ENCODE measurements at regions not wholly inside any gene's neighbourhood (a gene's known extent, or its start where the extent isn't known, plus 50 kb on each side); places are given as distances from the start of the nearest gene placed in this dataset.

DNA sequence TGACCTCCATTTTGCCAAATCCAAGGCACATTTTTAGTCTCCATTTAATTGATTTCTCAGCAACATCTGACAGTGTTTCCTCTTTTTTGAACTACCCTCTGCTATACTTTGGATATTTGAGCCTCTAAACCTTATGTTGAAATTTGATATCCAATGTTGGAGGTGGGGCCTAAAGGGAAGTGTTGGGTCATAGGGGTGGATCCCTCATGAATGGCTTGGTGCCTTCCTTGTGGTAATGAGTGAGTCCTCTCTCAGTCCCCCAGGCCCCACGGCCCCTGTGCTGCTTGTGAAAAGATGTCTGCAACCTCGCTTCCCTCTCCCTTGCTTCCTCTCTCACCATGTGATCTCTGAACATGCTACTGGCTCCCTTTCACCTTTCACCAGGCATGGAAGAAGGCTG is 96.8 kb upstream of the DGKB start:
- no peak for DNase-seq (ENCODE audit: low read depth, low spot score)
- Histone ChIP-seq H3K27me3 (ENCODE audit: control insufficient read depth, insufficient read depth, low read length) (no peaks in the 10 kb centered on the region), H3K27ac (ENCODE audit: low read depth, low read length) (no peak overlapping the region), H3K9me3 (ENCODE audit: control insufficient read depth, insufficient read depth, low read length) (no peaks in the 10 kb centered on the region), H3K4me3 (ENCODE audit: low read depth, low read length) (no peak overlapping the region)
- CTCF ChIA-PET = interaction anchor here (1.7 kb wide), 1 partner anchor 17 kb away, joined by 6 read pairs; no protein-coding TSS in a partner anchor
- POLR2A ChIA-PET = no interaction called here
- TF ChIP-seq CTCF (IDR thresholded peaks at IDR 0.05; ENCODE audit: low read depth, low read length) = no peak

- H3K4me3 ChIP-seq (ENCODE audit: low read depth, low read length) = no peak overlapping the region
- H3K27ac ChIP-seq (ENCODE audit: low read depth, low read length) = no peak overlapping the region
- ChIA-PET CTCF (interaction anchor here (0.7 to 1.7 kb wide), 3 partner anchors 12 to 42 kb away, joined by 3 to 5 read pairs (median 3); no protein-coding TSS in a partner anchor), POLR2A (no interaction called here)
- no peak for TF ChIP-seq CTCF (IDR thresholded peaks at IDR 0.05; ENCODE audit: low read depth, low read length)
- no peaks in the 10 kb centered on the region for H3K9me3 ChIP-seq (ENCODE audit: control insufficient read depth, insufficient read depth, low read length)
- no peaks in the 10 kb centered on the region for H3K27me3 ChIP-seq (ENCODE audit: control insufficient read depth, insufficient read depth, low read length)
- no peak for DNase-seq (ENCODE audit: low read depth, low spot score)
These were observed 93.2 kb upstream of the DGKB start for GRCh38 chr7:14995774-14996173.

DNA sequence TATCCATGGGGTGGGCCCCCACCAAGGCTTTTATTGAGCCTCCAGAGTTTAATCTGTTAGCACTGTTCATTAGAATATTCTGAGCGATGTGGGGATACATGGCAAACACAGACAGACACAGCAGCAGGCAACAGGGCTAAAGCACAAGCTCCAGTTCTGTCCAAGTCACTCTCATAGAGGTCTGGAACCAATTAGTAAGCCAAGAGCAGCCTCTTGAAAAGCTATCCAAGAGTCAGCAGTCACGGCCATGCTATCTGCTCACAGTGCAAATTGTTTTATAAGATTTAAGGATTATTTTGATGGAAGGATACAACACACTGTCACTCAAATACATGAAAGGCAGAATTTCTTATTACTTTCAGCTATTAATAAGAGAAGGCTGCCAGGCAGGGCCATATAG is 86.4 kb upstream of the DGKB start:
- Histone ChIP-seq H3K27ac (ENCODE audit: low read depth, low read length) (no peak overlapping the region), H3K27me3 (ENCODE audit: control insufficient read depth, insufficient read depth, low read length) (no peaks in the 10 kb centered on the region), H3K4me3 (ENCODE audit: low read depth, low read length) (no peak overlapping the region), H3K9me3 (ENCODE audit: control insufficient read depth, insufficient read depth, low read length) (no peaks in the 10 kb centered on the region)
- POLR2A ChIA-PET = no interaction called here
- no peak for TF ChIP-seq CTCF (IDR thresholded peaks at IDR 0.05; ENCODE audit: low read depth, low read length)
- no peak for DNase-seq (ENCODE audit: low read depth, low spot score)
- CTCF ChIA-PET = interaction anchor here (1.8 kb wide), 1 partner anchor 27 kb away, joined by 7 read pairs; no protein-coding TSS in a partner anchor

DNA sequence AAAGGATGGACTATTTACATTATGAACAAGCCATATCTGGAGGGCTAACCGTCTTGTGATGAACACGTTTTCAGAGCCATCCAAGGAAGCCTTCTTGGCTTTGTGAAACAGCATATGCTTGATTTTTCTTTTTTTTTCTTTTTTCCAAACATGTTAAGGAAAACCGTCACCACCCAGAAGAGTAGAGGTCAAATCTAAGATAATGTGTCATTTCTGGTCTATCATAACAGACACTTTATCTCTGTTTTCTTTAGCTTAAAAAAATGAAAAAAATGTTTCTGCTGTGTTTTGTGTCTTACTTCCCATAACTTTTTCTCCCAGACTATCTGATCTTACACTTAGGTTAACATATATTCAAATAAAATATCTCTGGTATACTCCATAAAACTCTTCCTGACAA is 76.1 kb upstream of the DGKB start:
- ChIA-PET POLR2A (no interaction called here), CTCF (no interaction called here)
- TF ChIP-seq CTCF (IDR thresholded peaks at IDR 0.05; ENCODE audit: low read depth, low read length) = no peak
- no peak for DNase-seq (ENCODE audit: low read depth, low spot score)
- H3K27ac ChIP-seq (ENCODE audit: low read depth, low read length) = no peak overlapping the region
- no peaks in the 10 kb centered on the region for H3K9me3 ChIP-seq (ENCODE audit: control insufficient read depth, insufficient read depth, low read length)
- H3K27me3 ChIP-seq (ENCODE audit: control insufficient read depth, insufficient read depth, low read length) = no peaks in the 10 kb centered on the region
- H3K4me3 ChIP-seq (ENCODE audit: low read depth, low read length) = no peak overlapping the region

DNA sequence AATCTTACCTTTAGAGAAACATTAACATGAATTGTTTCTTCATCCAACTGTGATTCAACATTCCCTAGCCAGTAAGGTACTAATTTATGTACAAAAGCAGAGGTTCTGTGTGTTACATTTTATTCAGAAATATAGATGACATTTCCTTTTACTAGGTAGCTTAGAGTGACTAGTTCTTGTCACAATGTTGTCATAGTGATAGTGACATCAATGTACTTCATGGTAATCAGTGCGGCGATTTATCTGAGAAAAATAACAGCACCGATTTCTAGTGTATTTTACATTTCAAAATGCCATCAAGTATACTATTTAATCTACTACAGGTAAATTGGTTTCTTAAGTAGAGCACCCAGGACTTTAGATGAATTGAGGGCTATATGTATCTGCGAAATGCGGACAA is 72.1 kb upstream of the DGKB start:
- Histone ChIP-seq H3K27me3 (ENCODE audit: control insufficient read depth, insufficient read depth, low read length) (no peaks in the 10 kb centered on the region), H3K4me3 (ENCODE audit: low read depth, low read length) (no peak overlapping the region), H3K27ac (ENCODE audit: low read depth, low read length) (no peak overlapping the region), H3K9me3 (ENCODE audit: control insufficient read depth, insufficient read depth, low read length) (no peaks in the 10 kb centered on the region)
- POLR2A ChIA-PET = no interaction called here
- CTCF ChIA-PET = no interaction called here
- TF ChIP-seq CTCF (IDR thresholded peaks at IDR 0.05; ENCODE audit: low read depth, low read length) = no peak
- no peak for DNase-seq (ENCODE audit: low read depth, low spot score)
